Amygdala (tissue), 56 donors: ENCODE measurements at regions not wholly inside any gene's neighbourhood (a gene's known extent, or its start where the extent isn't known, plus 50 kb on each side); places are given as distances from the start of the nearest gene placed in this dataset.
"Not testable (repeated sequence)": the region's sequence is repeated elsewhere in the genome, so short reads cannot be mapped to it uniquely, and the experiment has no call there.

ENCODE experiments used
- DNase-seq, 56 donors: peaks; one replicate each; lab custom pipeline; 2025; lab: John Stamatoyannopoulos, UW

DNA sequence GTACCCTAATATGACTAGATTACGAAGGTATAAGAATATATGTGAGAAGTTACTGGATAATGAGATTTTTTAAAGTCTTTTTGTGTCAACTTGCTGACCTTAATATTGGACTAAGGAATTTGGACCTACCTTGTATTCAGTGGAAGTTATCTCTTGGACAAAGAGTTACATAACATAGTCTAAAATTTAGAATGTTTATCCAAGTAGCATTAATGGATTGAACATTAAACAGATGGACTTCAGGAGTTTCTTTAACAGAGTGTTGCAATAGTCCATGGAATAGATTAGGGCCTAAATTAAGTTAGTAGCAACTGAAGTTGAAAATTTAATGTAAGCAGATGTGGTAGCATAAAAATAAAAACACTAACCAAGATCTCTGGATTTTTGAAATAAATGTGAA, 266.4 kb downstream of the PYDC2 start:
- DNase-seq = no peak

DNA sequence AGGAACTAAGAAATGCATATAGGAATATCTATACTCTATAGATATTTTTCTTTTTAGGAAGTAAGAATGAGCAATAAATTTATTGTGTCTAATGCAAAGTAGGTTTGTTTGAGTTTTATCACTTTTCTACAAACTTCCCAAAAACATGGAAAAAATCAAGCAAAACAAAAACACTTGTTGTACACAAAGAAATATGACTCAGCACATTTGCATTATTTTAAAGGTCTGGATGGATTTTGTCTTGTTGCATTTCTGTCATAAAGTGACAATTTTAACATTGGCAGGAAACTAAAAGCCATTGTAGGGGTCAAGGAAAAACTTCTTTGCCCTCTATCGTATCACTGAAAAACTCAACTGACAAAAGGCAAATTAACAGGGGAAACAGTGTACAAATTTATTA, 267.2 kb downstream of the PYDC2 start:
- DNase-seq = no peak

DNA sequence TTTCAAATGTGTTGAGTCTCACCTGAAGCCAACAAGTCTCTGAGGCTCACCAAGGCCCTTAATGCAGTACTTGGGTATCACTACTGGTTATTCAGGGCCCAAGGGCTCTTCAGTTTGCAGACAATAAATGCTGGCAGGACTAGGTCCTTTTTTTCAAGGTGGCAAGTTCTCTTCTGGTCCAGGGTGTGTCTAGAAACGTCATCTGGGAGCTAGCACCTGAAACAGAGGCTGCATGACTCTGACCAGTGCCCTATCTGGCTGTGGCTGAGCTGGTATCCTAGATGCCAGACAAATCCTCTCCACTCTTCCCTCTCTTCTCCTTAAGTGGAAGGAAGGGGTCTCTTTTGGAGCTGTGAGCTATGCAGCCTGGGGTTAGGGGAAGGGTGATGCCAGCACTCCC, 276.8 kb downstream of the PYDC2 start:
- no peak for DNase-seq

DNA sequence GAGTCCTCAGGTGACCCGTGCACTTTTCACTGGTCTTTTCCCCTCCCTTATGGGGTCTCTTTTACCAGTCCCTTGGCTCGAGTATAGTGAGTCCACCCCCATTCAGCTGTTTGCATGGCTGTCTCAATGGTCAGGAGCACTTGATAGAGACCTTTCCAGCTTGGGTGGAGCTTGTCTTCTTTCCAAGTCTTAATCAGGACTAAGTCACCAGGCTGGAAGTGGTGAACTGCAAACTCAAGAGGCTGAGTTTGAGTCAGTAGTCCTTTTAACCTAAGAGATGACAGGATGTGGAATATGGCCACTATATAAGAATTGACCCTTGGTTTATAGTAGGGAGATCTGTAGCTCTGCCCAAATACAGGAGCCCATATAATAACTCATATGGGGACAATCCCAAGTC, 279.7 kb downstream of the PYDC2 start:
- DNase-seq = no peak

DNA sequence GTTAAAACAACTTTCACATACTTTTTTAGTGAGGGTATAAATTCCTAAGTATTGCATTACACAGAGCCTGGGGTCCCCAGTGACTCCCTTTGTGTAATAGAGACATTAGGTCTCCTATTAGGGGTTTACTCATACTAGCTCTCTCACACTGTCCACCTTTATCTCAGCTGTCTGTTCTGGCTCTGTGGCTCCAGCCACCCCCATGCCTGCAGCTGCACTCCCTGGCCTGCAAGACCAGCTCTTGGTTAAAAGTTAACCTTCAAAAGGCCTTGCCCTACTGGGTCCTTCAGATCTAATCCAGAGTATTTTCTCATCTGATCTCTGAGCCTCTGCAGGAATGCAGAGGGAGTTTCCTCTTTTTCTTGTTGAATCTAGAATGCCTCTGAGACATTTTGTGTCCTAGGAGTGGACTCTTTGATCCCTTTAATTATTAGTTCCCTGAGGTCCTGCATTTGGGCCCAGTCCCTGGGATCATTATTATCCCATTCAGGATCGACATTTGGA, 280.9 kb downstream of the PYDC2 start:
- not testable (repeated sequence) for DNase-seq

DNA sequence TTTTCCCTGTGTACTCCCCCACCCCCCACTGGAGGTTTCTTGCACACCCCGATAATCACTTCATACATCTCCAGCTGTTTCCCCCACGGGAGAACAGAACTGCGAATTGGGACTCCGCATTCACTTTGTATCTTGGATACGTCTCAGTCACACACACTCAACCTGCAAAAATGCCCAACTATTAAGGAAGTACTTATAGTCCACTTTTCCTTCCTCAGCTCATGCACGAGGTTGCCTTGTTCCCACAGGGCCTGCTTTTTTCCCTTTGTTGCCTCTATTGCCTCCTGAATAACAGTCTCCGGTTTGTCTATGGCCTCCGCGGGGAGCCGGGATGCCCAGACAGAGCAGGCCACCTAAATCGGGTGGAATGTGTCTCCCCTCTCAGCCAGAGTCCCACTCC, 282.3 kb downstream of the PYDC2 start:
- DNase-seq = no peak

DNA sequence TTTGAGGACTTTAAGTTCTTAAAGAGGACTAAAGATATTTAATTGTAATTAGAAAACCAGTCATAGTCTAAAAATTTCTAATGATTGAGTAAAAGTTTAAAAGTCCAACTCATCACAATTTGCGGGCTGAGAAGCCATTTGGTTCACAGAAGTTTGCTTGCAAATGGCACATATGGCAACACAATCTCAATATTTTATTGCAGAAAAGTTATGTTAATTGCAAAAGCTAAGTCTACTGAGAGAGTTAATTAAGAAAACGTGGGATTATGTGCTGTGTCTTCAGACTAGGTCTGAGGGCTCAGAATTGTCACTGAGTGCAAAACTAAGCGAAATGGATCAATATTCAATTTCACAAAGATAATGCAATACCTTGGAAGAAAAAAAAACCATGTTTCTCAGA, 289.7 kb downstream of the PYDC2 start:
- DNase-seq = no peak

DNA sequence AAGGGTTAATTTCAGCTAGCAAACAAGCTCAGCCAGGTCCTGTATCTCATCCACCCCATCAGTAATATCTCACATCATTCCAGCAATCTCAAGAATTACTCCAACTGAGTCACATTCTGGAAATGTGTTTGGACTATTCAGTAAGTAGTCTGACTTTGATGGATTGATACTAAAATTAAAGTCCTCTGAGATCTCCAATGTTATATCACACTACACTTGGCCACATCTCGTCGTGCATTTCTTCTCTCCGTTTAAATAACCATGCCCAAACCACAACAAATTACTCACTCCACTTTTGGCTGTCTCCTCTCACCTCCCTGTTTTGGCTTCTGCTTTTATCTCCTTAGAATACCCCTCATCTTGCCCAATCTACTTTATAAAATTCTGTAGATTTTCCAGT, 292.2 kb downstream of the PYDC2 start:
- no peak for DNase-seq

DNA sequence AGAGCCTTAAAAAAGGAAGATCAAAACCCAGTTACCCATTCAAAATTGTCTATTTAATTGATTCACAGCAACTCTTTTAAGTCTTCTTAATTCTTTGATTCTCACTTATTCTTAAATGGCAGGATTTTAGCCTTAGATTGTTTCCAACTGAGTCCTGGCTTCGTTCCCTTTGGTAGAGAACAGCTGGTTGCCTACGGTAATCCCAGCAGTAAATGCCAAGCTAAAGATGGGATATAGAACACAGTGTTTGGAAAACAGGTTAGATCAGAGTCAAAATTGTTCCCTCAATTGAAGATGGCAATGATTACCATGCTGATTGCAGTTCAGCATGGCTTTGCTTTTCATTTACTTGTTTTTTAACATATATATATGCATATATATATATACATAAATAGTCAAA, 300.9 kb downstream of the PYDC2 start:
- DNase-seq = no peak

DNA sequence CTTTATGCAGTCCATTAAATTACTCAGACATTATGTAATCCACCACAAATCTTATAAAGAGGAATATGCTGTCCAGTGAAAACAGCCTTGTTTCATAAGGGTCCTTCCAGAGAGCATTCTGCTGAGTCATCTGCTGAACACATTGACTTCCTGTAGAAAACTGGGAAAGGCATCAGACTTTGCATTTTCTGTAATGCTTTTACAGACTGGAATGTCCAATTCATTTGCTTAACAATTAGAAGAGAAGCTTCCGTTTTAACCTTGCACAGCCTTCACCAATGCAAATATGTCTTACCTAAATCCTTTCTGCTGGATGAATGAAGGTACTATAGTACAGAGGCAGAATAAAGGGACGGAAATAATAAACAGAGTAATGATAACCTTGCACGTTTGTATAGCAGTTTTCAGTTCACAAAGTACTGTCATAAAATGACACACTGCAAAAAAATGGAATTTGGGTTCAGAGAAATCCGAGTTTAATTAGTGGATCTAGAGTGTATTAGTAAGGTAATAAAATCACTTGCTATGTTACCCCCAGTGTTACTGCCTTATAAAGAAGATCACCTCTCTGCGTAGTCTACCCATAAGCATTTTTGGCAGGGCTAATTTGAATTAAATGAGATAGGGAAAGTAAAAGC, 301.5 kb downstream of the PYDC2 start:
- no peak for DNase-seq

DNA sequence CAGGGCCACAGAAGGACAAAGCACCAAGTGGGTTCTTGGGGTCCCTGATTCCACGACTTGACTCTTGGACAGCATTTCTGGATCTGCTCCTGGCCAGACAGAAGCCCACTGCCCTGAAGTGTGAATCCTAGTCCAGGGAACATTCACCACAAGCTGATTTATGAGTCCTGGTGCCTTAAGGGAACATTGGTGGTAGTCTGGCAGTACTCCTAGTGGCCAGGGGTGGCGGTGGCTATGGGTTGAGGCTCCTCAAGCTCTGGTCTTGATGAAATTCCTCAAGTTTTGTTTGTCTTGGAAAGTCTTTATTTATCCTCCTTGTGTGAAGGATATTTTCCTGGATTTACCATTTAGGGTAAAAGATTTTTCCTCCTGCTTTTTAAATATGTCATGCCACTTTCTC, 307.5 kb downstream of the PYDC2 start:
- DNase-seq = no peak

DNA sequence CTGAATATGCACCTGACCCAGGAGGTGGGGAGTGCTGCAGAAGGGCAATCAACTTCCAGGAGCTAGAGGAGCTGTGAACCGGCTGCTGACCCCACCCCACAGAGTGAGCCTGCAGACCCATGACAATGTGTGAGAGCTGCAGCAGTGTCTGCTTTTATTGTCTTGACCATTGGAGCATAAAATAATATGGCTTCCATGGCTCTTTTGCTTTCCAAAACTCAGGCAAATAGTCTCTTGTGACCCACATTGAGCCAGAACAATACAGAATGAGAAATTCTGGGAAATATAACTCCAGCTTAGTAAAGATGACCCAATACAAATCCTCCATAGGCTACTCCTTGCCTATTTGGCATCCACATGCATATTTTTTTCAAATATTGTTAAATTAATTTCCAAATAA, 309.6 kb downstream of the PYDC2 start:
- no peak for DNase-seq

DNA sequence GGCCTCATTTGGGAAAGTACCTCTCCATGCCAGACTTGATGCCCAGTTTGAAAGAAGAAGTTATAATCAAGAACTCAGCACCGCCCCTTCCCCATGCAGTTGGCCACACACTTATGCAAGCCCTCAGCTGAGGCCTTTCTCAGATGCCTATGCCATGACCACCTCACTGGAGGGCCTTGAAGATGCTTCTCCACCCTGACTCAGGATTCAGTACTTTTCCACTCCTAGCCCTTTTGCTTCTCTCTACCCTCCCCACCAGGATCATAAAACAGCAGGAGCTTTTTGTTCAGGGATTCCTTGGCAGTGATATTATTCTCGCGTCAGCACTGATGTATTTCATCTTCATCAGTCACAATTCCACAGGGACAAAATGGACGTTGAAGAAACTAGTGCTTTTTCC, 313.5 kb downstream of the PYDC2 start:
- DNase-seq = no peak

DNA sequence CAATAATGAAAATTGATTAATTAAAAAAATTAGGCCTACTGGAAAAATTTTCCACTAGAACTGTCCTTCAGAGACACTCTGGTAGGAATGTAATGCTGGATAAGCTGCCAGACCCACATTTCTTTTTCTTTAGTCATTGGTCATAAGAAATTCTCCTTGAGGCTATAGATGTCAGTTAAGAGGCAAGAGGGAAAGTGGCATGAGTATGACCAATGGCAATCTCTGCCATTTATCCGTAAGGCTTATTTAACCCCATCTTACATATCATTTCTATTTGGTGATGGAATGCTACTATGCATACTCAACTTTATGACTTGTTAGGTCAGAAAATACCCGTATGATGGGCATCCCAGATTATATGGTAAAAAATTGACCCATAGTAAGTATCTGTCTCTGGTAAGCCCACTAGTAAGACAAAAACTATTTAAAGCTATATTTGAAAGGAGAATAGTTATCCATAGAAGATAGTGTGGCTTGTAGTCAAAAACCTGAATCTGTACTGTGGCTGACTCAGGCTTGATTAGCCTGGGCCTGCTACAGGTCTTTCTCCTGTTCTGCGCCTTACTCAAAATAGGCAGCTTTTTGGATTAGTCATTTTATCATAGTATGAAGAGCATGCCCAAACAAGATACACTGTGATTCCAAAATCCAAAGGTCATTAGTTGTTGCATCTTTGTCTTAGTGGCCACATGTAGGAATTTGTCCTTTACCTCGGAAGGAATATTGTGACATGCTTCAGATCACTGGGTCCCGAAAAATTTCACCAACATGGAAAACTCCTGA, 314.7 kb downstream of the PYDC2 start:
- no peak for DNase-seq

DNA sequence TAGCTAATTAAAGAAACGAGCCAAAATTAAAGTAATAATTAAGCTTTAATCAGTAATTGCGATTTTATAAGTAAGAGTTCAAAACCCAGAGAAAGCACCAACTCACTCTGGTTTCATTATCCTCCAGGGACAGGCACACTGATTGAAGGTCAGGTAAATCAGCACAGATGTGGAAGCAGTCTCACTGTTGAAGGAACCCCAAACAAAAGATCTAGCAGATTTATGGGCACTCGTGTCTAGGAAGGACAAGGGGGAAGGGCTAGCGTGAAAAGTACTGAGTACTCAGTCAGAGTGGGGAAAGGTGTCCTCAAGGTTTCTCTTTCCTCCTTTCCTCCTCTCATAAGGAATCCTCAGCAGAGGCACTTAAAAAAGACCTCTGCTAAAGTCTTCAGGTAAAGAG, 320.1 kb downstream of the PYDC2 start:
- DNase-seq = no peak

DNA sequence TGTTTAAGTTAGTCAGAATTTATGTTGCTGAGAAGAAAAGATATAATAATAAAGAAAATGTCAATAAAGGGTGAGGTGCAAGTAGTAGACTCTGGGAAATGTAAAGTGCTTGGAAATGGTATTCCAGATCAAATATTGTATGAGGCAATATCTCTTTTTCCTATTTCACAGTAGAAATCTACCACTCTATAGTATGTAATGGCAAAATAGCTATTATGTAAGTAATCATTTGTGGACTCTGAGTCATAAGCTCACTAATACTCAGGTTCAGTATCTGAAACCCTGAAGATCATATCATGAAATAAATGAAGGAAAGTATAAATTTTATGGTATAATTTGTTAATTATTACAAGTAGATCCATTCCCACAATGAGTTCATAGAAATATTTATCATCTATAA, 322.1 kb downstream of the PYDC2 start:
- DNase-seq = no peak

DNA sequence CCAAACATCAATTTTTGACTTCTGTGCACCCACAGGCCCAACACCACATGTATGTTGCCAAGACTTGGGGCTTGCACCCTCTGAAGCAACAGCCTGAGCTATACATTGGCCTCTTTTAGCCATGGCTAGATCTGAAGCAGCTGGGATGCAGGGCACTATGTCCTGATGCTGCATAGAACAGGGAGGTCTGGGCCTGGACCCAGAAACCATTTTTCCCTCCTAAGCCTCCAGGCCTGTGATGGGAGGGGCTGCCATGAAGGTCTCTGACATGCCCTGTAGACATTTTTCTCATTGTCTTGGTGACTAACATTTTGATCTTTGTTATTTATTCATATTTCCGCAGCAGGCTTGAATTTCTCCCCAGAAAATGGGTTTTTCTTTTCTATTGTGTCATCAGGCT, 330.0 kb downstream of the PYDC2 start:
- no peak for DNase-seq

DNA sequence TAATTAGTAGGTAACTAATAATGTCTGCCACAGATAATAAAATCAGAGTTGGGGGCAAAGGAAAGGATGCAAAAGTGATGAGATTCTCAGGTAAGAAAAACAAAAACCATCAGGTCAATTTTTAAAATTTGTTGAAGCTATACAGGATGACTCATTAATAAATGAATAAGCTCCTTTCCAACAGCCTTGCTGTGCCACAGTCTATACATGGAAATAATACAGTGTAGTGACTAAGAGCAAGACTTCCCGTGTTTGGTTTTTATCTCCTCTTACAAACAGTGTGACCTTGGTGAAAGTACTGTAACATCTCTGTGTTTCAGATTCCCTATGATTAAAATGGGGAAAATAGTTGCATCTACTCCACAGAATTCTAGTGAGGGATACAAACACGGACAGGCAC, 331.6 kb downstream of the PYDC2 start:
- DNase-seq = no peak

DNA sequence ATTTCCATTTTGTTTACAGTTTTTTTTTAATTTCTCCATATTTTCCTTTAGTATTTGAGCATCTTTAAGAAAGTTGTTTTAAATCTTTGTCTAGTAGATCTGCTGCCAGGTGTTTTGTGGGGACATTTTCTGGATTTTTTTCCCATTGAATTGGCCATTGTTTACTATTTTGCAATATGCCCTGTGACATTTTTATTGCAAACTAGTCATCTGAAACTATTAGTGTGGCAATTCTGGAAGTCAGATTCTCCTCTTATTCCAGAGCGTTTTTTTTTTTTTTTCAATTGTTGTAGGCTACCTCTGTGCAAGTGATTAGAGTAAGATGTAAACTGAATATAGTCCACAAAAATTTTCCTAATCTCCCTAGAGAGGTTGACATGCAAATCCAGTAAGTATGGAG, 334.2 kb downstream of the PYDC2 start:
- DNase-seq = no peak

DNA sequence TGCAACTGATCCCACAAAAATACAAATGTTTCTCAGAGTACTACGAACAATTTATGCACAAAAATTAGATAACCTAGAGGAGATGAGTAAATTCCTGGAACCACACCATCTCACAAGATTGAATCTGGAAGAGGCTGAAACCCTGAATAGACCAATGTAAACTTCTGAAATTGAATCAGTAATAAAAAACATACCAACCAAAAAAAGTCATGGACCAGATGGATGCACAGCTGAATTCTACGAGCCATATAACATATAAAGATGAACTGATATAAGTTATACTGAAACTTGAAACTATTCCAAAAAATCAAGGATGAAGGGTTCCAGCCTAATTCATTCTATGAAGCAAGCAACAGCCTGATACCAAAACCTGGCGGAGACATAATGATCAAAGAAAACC, 336.3 kb downstream of the PYDC2 start:
- DNase-seq = no peak

DNA sequence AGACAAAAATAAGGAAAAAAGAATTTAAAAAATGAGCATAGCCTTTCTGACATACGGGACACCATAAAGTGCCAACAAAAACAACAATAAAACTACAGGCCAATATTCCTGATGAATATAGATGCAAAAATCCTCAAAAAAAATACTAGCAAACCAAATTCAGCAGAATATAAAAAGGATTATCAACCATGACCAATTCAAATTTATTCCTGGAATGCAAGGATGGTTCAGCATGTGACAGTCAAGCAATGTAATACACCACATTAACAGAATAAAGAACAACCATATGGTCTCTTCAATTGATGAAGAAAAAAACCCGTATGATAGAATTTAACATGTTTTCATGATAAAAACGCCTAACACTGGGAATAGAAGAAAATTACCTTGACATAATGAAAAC, 341.7 kb downstream of the PYDC2 start:
- DNase-seq = no peak

DNA sequence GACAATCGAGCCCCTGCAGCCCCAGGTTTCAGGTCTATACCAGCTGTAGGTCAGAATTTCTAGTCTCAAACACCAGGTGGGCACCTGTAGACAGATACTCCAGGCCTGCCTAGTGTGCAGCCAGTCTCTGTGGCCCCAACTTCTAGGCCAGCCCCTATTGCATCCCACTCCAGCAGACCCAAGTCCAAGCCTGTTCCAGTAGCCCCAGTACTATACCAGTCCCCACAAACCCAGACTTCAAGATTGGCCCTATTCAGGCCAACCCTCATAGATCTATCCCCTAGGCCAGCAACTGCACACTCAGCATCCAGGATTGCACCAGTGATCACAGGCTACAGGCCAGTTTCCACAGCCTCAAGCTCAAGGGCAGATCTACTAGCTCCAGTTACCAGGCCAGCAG, 344.0 kb downstream of the PYDC2 start:
- no peak for DNase-seq
